HG02938 (cell line): ENCODE measurements at regions not wholly inside any gene's neighbourhood (a gene's known extent, or its start where the extent isn't known, plus 50 kb on each side); places are given as distances from the start of the nearest gene placed in this dataset.
"Not testable (repeated sequence)": the region's sequence is repeated elsewhere in the genome, so short reads cannot be mapped to it uniquely, and the experiment has no call there.

Experiments used
- ATAC-seq: cut with Tn5 transposase; IDR thresholded peaks from one replicate; pipeline ENCODE4 v1.9.1; 2021; ENCODE audit warnings: mild to moderate bottlenecking, moderate library complexity; ENCODE audit not compliant: unreplicated experiment

- no peak for ATAC-seq
Measured at GRCh38 chr13:74751739-74752138, 617.5 kb upstream of the KLF12 start.

- no peak for ATAC-seq
Measured at GRCh38 chr13:74747186-74747955, 613.2 kb upstream of the KLF12 start.

- ATAC-seq: no peak
Measured at GRCh38 chr13:74743992-74744391, 609.8 kb upstream of the KLF12 start.

- no peak for ATAC-seq
Measured at GRCh38 chr13:74741732-74742131, 607.5 kb upstream of the KLF12 start.

- ATAC-seq: no peak
Measured at GRCh38 chr13:74732736-74733385, 598.7 kb upstream of the KLF12 start.

- no peak for ATAC-seq
Measured at GRCh38 chr13:74731731-74732130, 597.5 kb upstream of the KLF12 start.

GRCh38 chr13:74730556-74731331 is 596.5 kb upstream of the KLF12 start:
- no peak for ATAC-seq

GRCh38 chr13:74726206-74726605 is 592.0 kb upstream of the KLF12 start:
- ATAC-seq: no peak

GRCh38 chr13:74718232-74718842 is 584.1 kb upstream of the KLF12 start:
- ATAC-seq: not testable (repeated sequence)

- ATAC-seq: no peak
Measured at GRCh38 chr13:74715718-74716117, 581.5 kb upstream of the KLF12 start.

GRCh38 chr13:74710006-74710405 is 575.8 kb upstream of the KLF12 start:
- ATAC-seq: no peak

- ATAC-seq: no peak
Measured at GRCh38 chr13:74709226-74709625, 575.0 kb upstream of the KLF12 start.

- ATAC-seq: no peak
Measured at GRCh38 chr13:74708629-74709028, 574.4 kb upstream of the KLF12 start.

- ATAC-seq: no peak
Measured at GRCh38 chr13:74707291-74707690, 573.1 kb upstream of the KLF12 start.

- no peak for ATAC-seq
Measured at GRCh38 chr13:74706801-74707200, 572.6 kb upstream of the KLF12 start.

- ATAC-seq: no peak
Measured at GRCh38 chr13:74705438-74705837, 571.2 kb upstream of the KLF12 start.

- no peak for ATAC-seq
Measured at GRCh38 chr13:74703855-74704387, 569.7 kb upstream of the KLF12 start.

- ATAC-seq: no peak
Measured at GRCh38 chr13:74696148-74696922, 562.1 kb upstream of the KLF12 start.

GRCh38 chr13:74695021-74695800 is 561.0 kb upstream of the KLF12 start:
- ATAC-seq: no peak
